ENCODE measurements at regions not wholly inside any gene's neighbourhood (a gene's known extent, or its start where the extent isn't known, plus 50 kb on each side); places are given as distances from the start of the nearest gene placed in this dataset.
"Not testable (repeated sequence)": the region's sequence is repeated elsewhere in the genome, so short reads cannot be mapped to it uniquely, and the experiment has no call there.

DNA sequence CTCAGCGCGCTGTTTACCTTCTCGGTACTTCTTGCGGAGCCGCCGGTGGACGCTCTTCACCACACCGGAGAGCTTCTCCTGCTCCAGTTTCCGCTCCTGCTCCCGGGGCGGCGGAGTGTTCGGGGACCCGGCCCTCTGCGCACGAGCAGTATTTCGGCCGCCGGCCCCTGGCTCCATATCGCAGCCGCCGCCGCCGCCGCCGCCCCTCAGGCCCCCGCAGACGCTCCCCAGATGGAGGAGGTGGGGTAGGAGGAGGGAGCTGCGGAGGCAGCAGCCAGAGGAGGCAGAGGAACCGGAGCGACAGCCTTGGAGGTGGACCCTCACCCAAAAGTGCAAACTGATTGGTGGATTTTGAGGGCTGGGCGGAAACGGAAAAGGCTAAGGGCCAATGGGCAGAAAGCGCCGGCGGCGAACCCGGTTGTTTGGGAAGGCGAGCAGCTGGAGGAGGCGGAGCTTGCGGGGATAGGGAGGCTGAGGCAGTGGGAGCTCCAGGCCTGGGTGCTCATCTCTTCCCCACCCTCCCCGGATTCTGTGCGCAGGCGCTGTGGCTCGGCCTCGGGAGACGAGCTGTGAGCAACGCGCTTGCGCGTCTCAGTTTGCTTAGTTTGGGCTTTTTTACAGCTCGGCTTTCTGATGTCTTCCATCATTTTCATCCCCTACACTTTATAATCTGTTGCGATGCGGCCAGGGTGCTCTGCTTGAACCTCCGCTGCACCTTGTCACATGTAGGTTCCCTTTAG lies 146.9 kb downstream of the GPR85 start:
- in situ Hi-C loops (cut with MboI; ENCODE audit: low sequenced_read_pairs): no loop called here

DNA sequence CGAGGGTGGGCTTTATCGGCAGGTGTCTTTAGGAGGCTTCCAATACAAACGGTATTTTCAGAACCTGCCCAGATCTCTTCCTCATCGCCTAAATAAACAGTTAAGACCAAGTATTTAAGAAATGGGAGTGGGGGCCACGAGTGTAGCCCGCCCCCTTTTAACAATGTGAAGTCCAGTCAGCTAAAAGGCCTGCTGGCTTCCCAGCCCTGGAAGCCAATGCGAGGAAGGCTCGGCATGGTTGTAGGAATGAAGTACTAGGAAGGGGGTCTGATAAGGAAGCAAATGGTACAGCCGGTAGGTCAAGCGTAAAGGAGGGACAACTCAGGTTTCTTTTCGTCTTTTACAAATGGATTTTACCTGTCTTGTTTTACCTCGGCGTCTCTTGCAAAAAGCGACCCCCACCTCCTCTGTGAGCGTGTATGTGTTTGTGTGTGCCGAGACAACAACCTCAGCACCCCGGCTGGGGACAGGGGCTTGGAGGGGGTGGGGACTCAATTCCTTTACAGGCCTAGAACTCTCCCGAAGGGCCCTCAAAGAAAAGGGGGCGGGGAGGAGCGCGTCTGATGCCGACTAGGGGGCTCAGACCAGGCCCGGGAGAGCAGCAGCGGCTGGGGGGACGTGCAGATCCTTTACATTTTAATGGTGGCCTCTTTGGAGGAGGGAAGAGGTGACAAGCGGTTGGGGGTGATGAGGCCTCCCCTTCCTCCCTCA lies 147.6 kb downstream of the GPR85 start:
- in situ Hi-C loops (cut with MboI; ENCODE audit: low sequenced_read_pairs): no loop called here

DNA sequence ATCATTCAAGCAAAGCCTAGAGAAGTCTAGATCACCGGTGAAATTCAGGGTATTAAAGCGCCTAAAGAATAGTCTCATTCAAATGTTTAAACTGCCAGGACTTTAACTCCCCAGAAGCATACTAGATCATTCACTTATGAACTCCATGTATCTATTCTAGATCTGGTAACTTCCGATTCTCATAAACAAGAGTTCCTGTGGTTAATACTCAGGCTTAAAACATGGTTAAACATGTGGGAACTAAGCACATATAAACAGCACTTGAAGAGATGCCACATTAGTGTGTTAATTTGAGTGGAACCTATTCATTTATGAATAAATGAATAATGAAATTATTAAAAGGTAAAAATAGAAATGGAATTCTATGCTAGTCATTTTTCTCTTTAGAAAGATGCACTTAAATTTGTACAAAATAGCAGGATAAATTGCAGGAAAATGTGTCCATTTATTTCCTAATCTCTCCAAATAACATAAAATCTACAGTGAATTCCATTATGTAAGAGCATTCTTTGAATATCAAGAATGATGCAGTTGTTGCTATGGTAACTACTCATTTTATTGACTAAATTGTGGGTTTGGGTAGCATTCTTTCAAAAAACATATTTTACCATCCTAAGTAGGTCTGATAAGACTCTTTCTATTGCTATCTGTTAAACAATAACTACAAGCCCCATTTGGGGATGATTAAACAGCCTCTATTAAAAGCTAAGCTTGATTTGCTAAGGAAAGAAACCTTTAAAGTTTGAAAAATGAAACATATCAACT lies 147.6 kb upstream of the TMEM168 start:
- in situ Hi-C loops (cut with MboI; ENCODE audit: low sequenced_read_pairs): no loop called here

DNA sequence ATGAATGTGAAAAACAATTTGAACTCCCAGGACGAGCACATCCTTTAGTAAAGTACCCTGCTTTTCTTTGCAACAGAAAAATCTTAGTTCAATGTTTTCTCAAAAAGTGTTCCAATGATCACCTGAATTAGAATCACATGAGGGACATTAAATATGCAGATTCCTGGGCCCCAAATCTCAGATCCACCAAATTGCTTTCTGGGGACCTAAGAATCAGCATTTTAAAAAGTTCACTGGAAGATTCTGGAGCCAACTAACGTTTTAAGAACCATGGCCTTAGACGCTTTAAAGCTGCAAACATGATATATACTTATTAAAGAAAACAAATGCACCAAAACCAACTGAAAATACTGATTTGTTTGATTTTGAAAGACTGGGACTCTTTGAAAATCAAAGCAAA lies 143.4 kb upstream of the TMEM168 start:
- in situ Hi-C loops (cut with MboI; ENCODE audit: low sequenced_read_pairs): no loop called here

DNA sequence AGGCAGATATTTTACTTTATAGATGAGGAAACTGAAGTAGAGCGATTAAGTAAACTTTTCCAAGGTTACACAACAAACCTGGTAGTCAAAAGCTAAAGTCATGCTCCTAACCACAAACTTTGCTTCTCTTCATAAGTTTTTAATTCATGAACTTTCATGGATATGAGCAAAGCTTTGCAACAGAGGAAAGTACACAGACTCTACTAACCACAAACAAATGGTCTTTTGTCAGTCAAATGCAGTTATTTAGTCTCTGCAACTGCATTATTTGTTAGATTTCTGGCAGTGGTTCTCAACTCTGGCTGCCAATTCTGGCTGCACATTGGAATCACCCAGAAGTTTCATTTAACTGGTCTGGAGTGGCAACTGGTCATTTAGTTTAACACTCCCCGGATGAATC lies 140.6 kb upstream of the TMEM168 start:
- in situ Hi-C loops (cut with MboI; ENCODE audit: low sequenced_read_pairs): no loop called here

DNA sequence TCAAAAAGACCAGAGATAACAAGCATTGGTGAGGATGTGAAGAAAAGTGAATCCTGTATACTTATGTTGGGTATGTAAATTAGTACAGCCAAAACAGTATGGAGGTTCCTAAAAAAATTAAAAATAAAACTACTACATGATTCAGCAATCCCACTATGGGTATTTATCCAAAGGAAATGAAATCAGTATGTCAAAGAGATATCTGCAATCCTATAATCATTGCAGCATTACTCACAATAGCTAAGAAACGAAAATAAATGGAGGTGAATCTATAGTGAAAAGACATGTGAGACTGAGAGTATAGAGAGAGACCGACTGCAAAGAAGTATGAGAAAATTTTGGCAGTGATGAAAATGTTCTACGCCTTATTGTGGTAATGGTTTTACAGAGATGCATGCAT lies 139.2 kb upstream of the TMEM168 start:
- in situ Hi-C loops (cut with MboI; ENCODE audit: low sequenced_read_pairs): no loop called here

DNA sequence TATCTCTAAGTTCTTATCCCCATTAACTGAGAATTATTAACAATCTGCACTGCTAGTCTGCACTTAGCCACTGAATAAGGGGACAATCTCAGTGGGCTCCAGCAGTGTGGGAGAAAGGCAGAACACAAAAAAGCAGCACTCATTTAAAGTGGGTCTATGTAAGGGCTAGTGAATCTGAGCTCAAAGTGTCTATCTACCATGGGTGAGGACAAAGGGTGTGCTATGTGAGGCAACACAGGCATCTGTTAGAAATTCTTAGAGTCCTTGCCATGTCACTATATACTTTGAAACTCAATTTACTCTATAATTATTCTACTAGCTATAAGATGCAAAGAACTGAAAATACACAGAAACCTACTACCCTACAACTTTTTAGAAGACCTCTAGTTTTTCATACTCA lies 135.8 kb upstream of the TMEM168 start:
- in situ Hi-C loops (cut with MboI; ENCODE audit: low sequenced_read_pairs): no loop called here

DNA sequence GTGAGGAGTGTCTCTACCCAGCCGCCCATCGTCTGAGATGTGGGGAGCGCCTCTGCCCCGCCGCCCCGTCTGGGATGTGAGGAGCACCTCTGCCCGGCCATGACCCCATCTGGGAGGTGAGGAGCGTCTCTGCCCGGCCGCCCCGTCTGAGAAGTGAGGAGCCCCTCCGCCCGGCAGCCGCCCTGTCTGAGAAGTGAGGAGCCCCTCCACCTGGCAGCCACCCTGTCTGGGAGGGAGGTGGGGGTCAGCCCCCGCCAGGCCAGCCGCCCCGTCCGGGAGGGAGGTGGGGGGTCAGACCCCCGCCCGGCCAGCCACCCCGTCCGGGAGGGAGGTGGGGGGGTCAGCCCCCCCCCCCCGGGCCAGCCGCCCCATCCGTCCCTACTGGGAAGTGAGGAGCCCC lies 132.4 kb upstream of the TMEM168 start:
- in situ Hi-C loops (cut with MboI; ENCODE audit: low sequenced_read_pairs): not testable (repeated sequence)

DNA sequence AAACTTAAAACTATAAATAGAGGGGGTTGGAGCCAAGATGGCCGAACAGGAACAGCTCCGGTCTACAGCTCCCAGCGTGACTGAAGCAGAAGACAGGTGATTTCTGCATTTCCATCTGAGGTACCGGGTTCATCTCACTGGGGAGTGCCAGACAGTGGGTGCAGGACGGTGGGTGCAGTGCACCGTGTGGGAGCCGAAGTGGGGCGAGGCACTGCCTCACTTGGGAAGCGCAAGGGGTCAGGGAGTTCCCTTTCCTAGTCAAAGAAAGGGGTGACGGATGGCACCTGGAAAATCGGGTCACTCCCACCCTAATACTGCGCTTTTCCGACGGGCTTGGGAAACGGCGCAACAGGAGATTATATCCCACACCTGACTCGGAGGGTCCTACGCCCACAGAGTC lies 126.2 kb upstream of the TMEM168 start:
- in situ Hi-C loops (cut with MboI; ENCODE audit: low sequenced_read_pairs): not testable (repeated sequence)

DNA sequence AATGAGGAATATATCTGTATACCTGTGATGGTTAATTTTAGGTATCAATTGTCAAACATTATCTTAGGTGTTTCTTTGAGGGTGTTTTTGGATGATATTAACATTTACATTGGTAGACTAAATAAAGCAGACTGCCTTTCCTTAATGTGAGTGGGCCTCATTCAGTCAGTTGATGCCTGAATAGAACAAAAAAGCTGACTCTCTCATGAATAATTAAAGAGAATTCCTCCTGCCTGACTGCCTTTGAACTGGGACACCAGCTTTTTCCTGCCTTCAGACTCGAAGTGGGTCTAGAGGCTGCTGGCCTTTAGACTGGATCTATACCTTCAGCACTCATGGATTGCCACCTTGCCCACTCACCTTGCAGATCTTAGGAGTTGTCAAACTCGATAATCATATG lies 117.9 kb upstream of the TMEM168 start:
- in situ Hi-C loops (cut with MboI; ENCODE audit: low sequenced_read_pairs): no loop called here

DNA sequence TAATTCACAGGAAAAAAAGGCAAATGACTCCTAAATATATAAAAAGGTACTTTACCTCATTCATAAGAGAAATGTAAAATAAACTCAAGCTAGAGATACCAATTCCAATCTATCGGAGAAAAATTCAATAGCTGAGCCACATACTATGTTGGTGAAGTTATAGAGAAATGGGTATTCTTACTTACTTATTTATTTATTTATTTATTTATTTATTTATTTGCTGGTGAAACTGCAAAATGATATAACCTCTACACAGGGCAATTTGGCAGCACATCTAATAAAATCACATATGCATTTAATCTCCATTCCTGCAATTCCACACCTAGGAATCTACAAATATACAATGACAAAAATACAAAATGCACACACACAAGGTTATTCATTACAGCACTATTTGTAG lies 117.5 kb upstream of the TMEM168 start:
- in situ Hi-C loops (cut with MboI; ENCODE audit: low sequenced_read_pairs): no loop called here

DNA sequence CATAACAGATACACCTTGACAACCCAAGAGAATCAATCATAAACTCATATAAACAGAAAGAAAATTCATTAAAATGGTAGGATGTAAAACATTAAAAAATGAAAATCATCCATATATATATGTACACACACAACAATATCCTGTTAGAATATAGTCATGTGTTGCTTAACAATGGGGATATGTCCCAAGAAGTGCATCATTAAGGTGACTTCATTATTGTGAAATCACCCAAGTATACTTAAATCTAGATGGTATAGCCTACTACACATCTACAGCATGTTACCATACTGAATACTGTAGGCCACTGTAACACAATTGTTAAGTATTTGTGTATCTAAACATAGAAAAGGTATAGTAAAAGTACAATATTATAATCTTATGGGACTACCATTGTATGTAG lies 115.8 kb upstream of the TMEM168 start:
- in situ Hi-C loops (cut with MboI; ENCODE audit: low sequenced_read_pairs): no loop called here

DNA sequence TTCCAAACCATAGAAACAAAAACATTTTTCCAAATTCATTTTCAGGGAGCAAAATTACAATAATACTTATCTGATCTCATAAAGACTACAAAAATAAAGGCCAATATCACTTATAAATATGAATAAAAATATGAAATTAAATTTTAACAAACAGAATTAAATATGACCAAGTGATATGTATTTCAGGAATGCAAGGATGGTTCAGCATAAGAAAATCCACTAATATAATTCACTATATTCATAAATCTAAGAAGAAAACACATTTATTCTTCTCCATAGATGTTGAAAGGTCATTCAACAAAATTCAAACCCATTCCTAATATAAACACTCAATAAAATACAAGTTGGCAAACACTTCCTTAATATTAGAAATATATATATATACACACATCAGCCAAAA lies 115.2 kb upstream of the TMEM168 start:
- in situ Hi-C loops (cut with MboI; ENCODE audit: low sequenced_read_pairs): no loop called here

DNA sequence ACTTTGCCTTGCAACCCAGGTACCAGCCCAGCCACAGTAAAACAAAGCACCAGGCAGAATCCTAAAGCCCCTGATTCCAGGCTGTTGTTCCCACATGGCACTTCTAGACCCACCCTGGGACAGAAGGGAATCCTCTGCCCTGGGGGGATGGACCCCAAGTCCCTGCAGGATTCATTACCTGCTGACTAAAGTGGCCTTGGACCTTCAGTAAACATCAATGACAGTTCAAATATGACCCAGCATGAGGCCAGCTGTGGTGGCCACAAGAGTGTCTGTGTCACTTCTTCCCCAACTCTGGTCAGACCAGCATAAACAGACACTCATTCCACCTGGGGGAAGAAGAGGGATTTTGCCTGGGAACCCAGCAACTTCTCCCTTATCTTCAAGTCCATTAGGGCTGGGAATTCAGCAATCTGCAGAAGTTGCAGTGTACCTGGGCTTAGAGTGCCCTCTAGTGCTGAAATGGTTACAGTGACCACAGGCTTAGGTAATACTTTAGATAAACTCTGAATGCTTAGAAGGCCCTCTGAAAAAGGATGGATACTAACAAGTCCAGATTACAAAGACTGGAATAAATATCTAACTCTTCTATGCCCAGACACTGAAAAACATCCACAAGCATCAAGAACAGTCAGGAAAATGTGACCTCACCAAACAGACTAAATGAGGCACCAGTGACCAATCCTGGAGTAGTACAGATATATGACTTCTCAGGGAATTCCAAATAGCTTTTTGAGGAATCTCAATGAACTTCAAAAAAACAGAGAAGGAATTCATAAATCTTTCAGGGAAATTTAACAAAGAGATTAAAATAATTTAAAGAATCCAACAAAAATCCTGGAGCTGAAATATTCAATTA lies 108.5 kb upstream of the TMEM168 start:
- in situ Hi-C loops (cut with MboI; ENCODE audit: low sequenced_read_pairs): loop anchor here (25.0 kb wide), 2 partner anchors 361 to 1136 kb away; no protein-coding TSS in a partner anchor

DNA sequence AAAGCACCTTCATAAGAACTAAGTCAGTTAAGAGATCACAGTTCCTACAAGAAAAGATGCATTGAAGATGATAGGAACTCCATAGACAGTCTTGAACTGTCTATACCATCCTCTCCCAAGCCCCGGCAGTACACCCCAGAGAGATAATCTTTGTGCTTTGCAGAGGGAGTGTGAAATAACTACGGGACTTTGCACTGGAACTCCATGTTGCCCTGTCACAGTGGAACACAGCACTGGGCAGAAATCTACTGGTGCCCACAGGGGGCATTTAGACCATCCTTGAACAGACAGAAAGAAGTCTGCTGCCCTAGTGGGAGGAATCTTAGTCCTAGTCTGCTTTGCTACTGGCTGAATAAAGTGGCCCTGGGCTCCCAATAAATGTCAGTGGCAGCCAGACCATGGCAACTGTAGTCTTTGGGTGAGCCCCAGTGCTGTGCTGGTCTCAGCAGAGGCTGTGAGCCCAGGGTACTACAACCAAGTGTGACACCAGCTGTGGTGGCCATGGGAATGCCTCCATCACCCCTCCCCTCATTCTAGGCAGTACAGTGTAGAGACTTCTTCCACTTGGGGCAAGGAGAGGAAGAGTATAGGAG lies 107.7 kb upstream of the TMEM168 start:
- in situ Hi-C loops (cut with MboI; ENCODE audit: low sequenced_read_pairs): loop anchor here (25.0 kb wide), 2 partner anchors 361 to 1136 kb away; no protein-coding TSS in a partner anchor

DNA sequence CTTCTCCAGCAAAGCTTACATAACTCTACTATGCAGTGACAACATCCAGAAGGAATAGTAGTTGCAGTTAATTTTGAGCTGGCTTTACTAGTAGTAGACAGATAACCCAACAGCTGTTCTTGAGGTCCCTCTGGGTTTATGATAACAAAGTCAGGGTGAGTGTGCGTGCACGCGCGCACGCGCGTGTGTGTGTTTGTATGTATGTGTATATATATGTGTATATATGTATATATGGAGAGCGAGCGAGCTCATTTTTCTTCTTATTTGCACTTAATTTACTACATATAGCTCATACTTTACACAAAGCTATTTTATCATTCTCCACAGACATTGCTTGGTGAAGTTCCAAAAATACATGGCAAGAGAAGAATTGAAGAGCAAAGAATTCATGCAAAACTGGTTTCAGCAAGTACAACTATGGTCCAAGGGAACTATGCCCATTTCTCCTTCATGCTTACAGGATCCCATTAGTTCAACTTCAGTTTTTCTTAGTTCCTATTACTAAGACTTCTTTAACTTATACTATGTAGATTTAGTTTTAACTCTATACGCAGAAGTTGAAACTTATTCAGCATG lies 105.9 kb upstream of the TMEM168 start:
- in situ Hi-C loops (cut with MboI; ENCODE audit: low sequenced_read_pairs): loop anchor here (25.0 kb wide), 2 partner anchors 359 to 1134 kb away; no protein-coding TSS in a partner anchor

DNA sequence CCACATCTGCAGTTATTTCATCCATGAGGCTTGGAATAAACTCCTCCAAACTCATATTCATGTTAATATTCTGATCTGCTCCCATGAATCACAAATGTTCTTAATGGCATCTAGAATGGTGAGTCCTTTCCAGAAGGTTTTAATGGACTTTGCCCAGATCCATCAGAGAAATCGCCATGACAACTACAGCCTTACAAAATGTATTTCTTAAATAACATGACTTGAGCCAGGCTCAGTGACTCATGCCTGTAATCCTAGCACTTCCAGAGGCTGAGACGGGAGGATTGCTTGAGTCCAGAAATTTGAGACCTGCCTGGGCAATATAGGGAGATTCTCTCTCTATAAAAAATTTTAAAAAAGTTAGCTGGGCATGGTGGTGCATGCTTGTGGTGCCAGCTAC lies 102.1 kb upstream of the TMEM168 start:
- in situ Hi-C loops (cut with MboI; ENCODE audit: low sequenced_read_pairs): loop anchor here (25.0 kb wide), 2 partner anchors 355 to 1130 kb away; no protein-coding TSS in a partner anchor

DNA sequence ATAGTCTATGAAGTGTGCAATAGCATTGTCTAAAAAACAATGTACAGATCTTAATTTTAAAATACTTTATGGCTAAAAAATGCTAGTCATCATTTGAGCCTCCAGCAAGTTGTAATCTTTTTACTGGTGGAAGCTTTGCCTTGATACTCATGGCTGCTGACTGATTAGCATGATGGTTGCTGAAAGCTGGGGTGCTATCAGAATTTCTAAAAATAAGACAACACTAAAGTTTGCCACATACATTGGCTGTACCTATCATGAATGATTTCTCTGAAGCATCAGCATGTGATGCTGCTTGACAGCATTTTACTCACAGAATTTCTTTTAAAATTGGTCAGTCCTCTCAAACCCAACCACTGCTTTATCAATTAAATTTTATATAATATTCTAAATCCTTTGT lies 101.5 kb upstream of the TMEM168 start:
- in situ Hi-C loops (cut with MboI; ENCODE audit: low sequenced_read_pairs): loop anchor here (25.0 kb wide), 2 partner anchors 354 to 1129 kb away; no protein-coding TSS in a partner anchor

DNA sequence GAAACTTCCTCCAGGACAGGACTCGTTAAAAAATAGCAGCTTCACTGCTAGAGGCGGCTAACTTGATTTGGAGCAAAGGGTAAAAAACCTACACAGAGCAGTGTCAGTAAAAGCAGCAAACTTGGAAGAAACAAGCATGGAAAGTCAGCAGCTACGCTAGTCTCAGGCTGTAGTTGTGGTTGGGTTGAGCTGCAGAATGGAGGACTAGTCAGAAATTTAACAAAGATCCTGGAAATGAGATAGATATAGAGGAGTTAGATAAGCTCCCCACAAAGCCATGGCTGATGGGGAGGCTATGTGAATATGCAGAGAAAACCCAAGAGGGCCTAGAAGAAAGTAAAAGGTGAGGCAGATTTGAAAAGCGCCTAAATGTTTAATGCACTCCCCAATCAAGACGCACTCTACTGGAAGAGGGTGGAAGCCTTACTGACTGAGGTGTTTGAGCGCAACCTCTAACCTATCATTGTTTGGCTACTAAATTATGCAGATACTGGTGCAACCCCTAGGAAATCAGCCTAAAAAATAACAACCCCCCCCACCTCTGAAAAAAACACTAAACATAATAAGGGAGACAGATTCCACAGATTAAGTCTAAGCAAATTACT lies 99.7 kb upstream of the TMEM168 start:
- in situ Hi-C loops (cut with MboI; ENCODE audit: low sequenced_read_pairs): loop anchor here (25.0 kb wide), 2 partner anchors 353 to 1128 kb away; no protein-coding TSS in a partner anchor

All from HL-60/S4 treated with phorbol 12-myristate 13-acetate at 8.2 ng/mL for 4 days and 3 days (cell line).